ENCODE measurements at regions not wholly inside any gene's neighbourhood (a gene's known extent, or its start where the extent isn't known, plus 50 kb on each side); places are given as distances from the start of the nearest gene placed in this dataset.

- Mint-ChIP-seq H3K27ac (ENCODE audit: unreplicated experiment) (no peak overlapping the region), H3K27me3 (ENCODE audit: insufficient read depth, unreplicated experiment) (no peaks in the 10 kb centered on the region), H3K4me1 (ENCODE audit: low read depth, unreplicated experiment) (peaks cover 40% of the 10 kb centered on the region), H3K4me3 (ENCODE audit: unreplicated experiment) (no peak overlapping the region), H3K36me3 (ENCODE audit: insufficient read depth, unreplicated experiment) (no peaks in the 10 kb centered on the region), H3K9me3 (ENCODE audit: unreplicated experiment) (peaks cover 21% of the 10 kb centered on the region)
- H3K4me1 ChIP-seq, result peaks cover 28% of the 10 kb centered on the region
- intact Hi-C loops (cut with micrococcal nuclease; ENCODE audit: unreplicated experiment), result no loop called here
- peaks cover 10% of the 10 kb centered on the region for H3K9me3 ChIP-seq
- ChIA-PET POLR2A (no interaction called here), CTCF (no interaction called here)
- no peak overlapping the region for H3K4me3 ChIP-seq (ENCODE audit: low read depth, low read length)
- no TSS peak for BruUV-seq (replicated peaks)
- H3K27me3 ChIP-seq (replicated peaks; ENCODE audit: control insufficient read depth, insufficient read depth, low read length), result no peaks in the 10 kb centered on the region
- DNase-seq, result no peak
- no peaks in the 10 kb centered on the region for H3K36me3 ChIP-seq (ENCODE audit: control insufficient read depth, insufficient read depth, low read length)
- TF ChIP-seq, protein P1, sequence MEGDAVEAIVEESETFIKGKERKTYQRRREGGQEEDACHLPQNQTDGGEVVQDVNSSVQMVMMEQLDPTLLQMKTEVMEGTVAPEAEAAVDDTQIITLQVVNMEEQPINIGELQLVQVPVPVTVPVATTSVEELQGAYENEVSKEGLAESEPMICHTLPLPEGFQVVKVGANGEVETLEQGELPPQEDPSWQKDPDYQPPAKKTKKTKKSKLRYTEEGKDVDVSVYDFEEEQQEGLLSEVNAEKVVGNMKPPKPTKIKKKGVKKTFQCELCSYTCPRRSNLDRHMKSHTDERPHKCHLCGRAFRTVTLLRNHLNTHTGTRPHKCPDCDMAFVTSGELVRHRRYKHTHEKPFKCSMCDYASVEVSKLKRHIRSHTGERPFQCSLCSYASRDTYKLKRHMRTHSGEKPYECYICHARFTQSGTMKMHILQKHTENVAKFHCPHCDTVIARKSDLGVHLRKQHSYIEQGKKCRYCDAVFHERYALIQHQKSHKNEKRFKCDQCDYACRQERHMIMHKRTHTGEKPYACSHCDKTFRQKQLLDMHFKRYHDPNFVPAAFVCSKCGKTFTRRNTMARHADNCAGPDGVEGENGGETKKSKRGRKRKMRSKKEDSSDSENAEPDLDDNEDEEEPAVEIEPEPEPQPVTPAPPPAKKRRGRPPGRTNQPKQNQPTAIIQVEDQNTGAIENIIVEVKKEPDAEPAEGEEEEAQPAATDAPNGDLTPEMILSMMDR (IDR thresholded peaks at IDR 0.05; ENCODE audit: insufficient read depth in 1 of 2, low read depth in 1 of 2, low read length in 1 of 2, severe bottlenecking in 1 of 2, unreplicated experiment in 1 of 2), result no peak
Observed at GRCh38 chr15:58380280-58380945, 51.4 kb upstream of the LIPC start.

- ChIA-PET POLR2A (interaction anchor here (0.6 kb wide), 1 partner anchor 59 kb away, joined by 3 read pairs; no protein-coding TSS in a partner anchor), CTCF (no interaction called here)
- BruUV-seq (replicated peaks), result no TSS peak
- Mint-ChIP-seq H3K4me1 (ENCODE audit: low read depth, unreplicated experiment) (peaks cover 41% of the 10 kb centered on the region), H3K4me3 (ENCODE audit: unreplicated experiment) (no peak overlapping the region), H3K27ac (ENCODE audit: unreplicated experiment) (no peak overlapping the region), H3K9me3 (ENCODE audit: unreplicated experiment) (peaks cover 15% of the 10 kb centered on the region), H3K36me3 (ENCODE audit: insufficient read depth, unreplicated experiment) (no peaks in the 10 kb centered on the region), H3K27me3 (ENCODE audit: insufficient read depth, unreplicated experiment) (no peaks in the 10 kb centered on the region)
- peaks cover 10% of the 10 kb centered on the region for H3K9me3 ChIP-seq
- intact Hi-C loops (cut with micrococcal nuclease; ENCODE audit: unreplicated experiment), result no loop called here
- TF ChIP-seq, protein P1 (IDR thresholded peaks at IDR 0.05; ENCODE audit: insufficient read depth in 1 of 2, low read depth in 1 of 2, low read length in 1 of 2, severe bottlenecking in 1 of 2, unreplicated experiment in 1 of 2), result no peak
- peaks cover 31% of the 10 kb centered on the region for H3K4me1 ChIP-seq
- H3K36me3 ChIP-seq (ENCODE audit: control insufficient read depth, insufficient read depth, low read length), result no peaks in the 10 kb centered on the region
- H3K27me3 ChIP-seq (replicated peaks; ENCODE audit: control insufficient read depth, insufficient read depth, low read length), result no peaks in the 10 kb centered on the region
- DNase-seq, result no peak
- no peak overlapping the region for H3K4me3 ChIP-seq (ENCODE audit: low read depth, low read length)
Observed at GRCh38 chr15:58381697-58382096, 50.1 kb upstream of the LIPC start.
